ENCODE measurements at regions not wholly inside any gene's neighbourhood (a gene's known extent, or its start where the extent isn't known, plus 50 kb on each side); places are given as distances from the start of the nearest gene placed in this dataset.

DNA sequence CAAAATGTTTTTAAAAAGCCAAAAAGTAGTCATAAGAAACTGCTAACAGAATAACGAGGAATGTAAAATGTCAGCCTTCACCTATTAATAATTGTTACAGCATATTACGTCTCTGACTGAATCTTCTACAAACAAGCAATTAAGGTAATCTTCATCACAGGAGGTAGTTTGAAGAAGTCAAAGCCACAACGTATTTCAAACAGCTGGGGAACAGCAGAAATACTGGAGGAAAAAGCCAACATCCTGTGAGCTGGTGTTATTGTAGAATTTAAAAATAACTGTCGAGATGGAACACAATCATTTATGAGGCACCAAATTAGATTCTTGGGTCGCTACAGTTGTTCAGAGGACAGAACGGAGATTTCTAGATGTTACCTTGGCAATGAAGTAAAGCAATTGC lies 450.5 kb downstream of the AGTPBP1 start:
- TF ChIP-seq CTCF (IDR thresholded peaks at IDR 0.05): no peak
- Histone ChIP-seq H3K27ac (no peak overlapping the region), H3K4me3 (no peak overlapping the region)
- DNase-seq (ENCODE audit: low spot score): no peak

DNA sequence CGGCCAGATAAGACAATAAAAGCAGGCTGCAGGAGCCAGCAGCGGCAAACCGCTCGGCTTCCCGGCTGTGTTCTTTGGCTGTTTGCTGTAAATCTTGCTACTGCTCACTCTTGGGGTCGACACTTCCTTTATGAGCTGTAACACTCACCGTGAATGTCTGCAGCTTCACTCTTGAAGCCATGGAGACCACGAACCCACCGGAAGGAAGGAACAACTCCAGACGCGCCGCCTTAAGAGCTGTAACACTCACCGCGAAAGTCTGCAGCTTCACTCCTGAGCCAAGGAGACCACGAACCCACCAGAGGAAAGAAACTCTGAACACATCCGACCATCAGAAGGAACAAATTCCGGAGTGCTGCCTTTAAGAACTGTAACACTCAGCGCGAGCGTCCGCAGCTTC lies 451.7 kb downstream of the AGTPBP1 start:
- H3K27ac ChIP-seq: no peak overlapping the region

GRCh38 chr9:85289142-85289541 lies 452.6 kb downstream of the AGTPBP1 start:
- TF ChIP-seq CTCF (IDR thresholded peaks at IDR 0.05): no peak
- no peak for DNase-seq (ENCODE audit: low spot score)

More for the DNA sequence above, 451.7 kb downstream of the AGTPBP1 start:
- TF ChIP-seq CTCF (IDR thresholded peaks at IDR 0.05): no peak
- no peak for DNase-seq (ENCODE audit: low spot score)
- no peak overlapping the region for H3K4me3 ChIP-seq

GRCh38 chr9:85283421-85283820 lies 458.3 kb downstream of the AGTPBP1 start:
- TF ChIP-seq CTCF (IDR thresholded peaks at IDR 0.05): no peak
- DNase-seq (ENCODE audit: low spot score): no peak
- Histone ChIP-seq H3K27ac (no peak overlapping the region), H3K4me3 (no peak overlapping the region)

More at GRCh38 chr9:85289142-85289541, 452.6 kb downstream of the AGTPBP1 start:
- Histone ChIP-seq H3K27ac (no peak overlapping the region), H3K4me3 (no peak overlapping the region)

DNA sequence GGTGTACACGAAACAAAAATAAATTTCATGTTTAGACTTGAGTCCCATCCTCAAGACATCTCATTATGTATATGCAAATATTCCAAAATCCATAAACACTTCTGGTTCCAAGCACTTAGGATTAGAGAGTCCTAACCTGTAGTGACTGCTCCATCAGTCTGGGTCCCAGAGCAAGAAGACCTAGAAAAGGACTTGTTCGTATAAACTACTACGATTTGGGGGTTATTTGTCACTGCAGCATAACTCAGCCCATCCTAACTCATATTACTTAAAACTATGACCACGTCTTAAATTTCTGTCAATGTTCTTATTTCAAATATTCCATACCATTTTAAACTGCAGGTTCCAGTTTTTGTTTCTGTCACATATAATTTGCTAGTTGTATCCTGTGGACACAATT lies 463.0 kb downstream of the AGTPBP1 start:
- Histone ChIP-seq H3K27ac (no peak overlapping the region), H3K4me3 (no peak overlapping the region)
- DNase-seq (ENCODE audit: low spot score): no peak
- no peak for TF ChIP-seq CTCF (IDR thresholded peaks at IDR 0.05)

- no peak for TF ChIP-seq CTCF (IDR thresholded peaks at IDR 0.05)
- H3K4me3 ChIP-seq: no peak overlapping the region
- no peak overlapping the region for H3K27ac ChIP-seq
- DNase-seq (ENCODE audit: low spot score): no peak
Observed at GRCh38 chr9:85276741-85277140, 465.0 kb downstream of the AGTPBP1 start.

DNA sequence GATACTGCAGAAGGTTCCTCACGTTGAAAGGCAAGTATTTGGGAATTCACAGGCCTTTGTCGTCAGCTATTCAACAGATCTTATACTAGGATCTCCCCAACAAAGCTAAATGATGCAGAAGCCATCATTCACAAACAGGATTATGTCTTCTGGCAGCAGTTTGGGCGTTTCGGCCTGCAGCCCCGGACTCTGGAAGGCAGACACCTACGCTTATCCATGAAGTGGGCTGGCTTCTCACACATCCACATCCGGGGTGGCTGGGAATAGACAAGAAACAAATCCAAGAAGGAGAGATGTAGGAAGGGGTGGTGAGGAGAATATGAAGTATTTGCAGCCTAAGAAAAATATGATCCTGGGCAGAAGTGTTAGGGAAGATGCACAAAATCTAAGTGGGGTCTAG lies 471.9 kb downstream of the AGTPBP1 start:
- DNase-seq (ENCODE audit: low spot score): no peak
- H3K4me3 ChIP-seq: no peak overlapping the region
- no peak overlapping the region for H3K27ac ChIP-seq
- no peak for TF ChIP-seq CTCF (IDR thresholded peaks at IDR 0.05)
